Suppressor macrophage (primary cell): ENCODE measurements at regions not wholly inside any gene's neighbourhood (a gene's known extent, or its start where the extent isn't known, plus 50 kb on each side); places are given as distances from the start of the nearest gene placed in this dataset.
"Not testable (repeated sequence)": the region's sequence is repeated elsewhere in the genome, so short reads cannot be mapped to it uniquely, and the experiment has no call there.

Source experiments
- DNase-seq, 4 experiments: peaks; one replicate each; pipeline ENCODE4 v3.0.0-alpha.2; 2020 to 2022

GRCh38 chr15:20473465-20473864 is 68.1 kb downstream of the GOLGA6L6 start:
- not testable (repeated sequence) for DNase-seq

GRCh38 chr15:20472983-20473382 is 68.6 kb downstream of the GOLGA6L6 start:
- DNase-seq = not testable (repeated sequence)

DNA sequence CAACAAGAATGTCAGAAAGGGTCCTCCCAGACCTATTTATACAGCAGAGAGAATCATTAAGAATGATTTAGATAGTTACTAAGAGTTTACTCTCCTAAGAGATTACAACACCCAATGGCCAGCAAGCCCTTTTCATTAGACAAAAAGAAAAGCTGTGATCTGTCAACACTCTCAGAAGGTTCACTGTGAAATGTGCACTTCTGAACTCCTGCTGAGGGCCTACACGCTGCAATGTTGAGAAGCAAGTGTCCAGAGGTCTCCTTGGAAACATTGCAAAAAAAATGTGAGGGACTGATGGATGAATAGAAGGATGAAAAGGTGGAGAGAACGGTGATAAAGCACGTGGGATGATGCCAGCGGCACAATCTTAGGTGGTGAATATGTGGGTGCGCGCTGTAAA is 70.8 kb downstream of the GOLGA6L6 start:
- not testable (repeated sequence) for DNase-seq

- not testable (repeated sequence) for DNase-seq
Measured at GRCh38 chr15:20441138-20441537, 100.5 kb downstream of the GOLGA6L6 start.

- not testable (repeated sequence) for DNase-seq
Measured at GRCh38 chr15:20440390-20440789, 101.2 kb downstream of the GOLGA6L6 start.

- not testable (repeated sequence) for DNase-seq
Measured at GRCh38 chr15:20439111-20439510, 102.5 kb downstream of the GOLGA6L6 start.

GRCh38 chr15:20438255-20438654 is 103.3 kb downstream of the GOLGA6L6 start:
- DNase-seq = not testable (repeated sequence)

- DNase-seq = not testable (repeated sequence)
Measured at GRCh38 chr15:20433468-20433867, 108.1 kb downstream of the GOLGA6L6 start.

DNA sequence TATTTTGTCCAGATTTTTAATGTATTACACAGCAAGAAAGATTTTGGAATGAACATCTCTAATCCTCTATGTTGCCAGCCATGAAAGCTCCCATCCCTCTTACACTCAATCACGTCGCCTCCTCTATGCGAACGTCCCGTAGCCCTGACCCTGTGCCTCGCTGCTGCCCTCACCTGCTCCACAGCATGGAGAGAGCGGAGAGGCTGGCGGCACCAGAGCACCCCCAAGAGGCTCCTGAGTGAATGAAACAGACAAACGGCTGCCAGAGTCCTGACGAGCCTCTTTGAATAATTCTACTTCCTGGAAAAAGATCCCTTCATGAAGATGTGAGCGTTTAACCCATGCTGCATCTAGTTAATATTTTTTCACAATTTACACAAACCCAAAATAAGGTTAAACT is 111.1 kb downstream of the GOLGA6L6 start:
- not testable (repeated sequence) for DNase-seq

DNA sequence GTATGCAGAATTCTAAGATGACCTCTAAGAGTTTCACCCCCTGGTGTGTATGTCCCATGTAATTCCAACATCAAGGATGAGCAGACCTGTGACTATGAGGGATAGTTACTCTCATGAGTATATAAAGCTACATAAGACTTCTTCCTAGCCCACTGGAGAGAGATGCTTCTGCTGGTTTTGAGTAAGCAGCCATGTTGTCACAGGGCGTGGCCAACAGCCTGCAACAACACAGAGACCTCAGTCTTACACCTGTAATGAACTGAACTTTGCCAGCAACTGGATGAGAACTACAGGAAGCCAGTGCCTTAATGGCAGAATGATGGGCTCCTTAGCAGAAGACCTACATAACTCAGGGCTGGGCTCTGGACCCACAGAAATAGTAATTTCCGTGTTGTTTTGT is 120.9 kb downstream of the GOLGA6L6 start:
- not testable (repeated sequence) for DNase-seq

DNA sequence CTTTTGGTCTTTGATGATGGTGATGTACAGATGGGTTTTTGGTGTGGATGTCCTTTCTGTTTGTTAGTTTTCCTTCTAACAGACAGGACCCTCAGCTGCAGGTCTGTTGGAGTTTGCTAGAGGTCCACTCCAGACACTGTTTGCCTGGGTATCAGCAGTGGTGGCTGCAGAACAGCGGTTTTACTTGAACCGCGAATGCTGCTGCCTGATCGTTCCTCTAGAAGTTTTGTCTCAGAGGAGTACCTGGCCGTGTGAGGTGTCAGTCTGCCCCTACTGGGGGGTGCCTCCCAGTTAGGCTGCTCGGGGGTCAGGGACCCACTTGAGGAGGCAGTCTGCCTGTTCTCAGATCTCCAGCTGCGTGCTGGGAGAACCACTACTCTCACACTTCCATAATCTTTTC is 125.0 kb downstream of the GOLGA6L6 start:
- DNase-seq = not testable (repeated sequence)

DNA sequence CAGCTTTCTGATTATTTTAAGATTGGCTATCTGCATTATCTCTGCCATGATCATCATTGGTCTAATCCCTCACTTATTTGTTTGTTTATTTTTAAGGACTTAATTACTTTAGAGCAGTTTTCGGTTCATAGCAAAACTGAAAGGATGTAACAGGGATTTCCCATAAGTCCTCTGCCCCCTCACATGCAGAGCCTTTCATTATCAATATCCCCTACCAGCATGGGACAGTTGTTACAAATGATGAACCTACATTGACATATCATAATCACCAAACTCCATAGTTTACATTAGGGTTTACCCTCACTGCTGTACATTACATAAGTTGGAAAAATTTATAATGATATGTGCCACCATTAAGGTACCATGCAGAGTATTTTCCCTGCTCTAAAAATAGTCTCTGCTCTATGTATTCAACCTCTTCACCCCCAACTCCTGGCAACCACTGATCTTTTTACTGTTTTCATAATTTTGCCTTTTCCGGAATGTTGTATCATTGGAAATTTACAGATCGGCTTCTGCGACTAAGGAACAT is 131.9 kb downstream of the GOLGA6L6 start:
- not testable (repeated sequence) for DNase-seq

- DNase-seq = no peak
Measured at GRCh38 chr15:20409247-20409646, 132.4 kb downstream of the GOLGA6L6 start.

GRCh38 chr15:20407553-20407952 is 134.0 kb downstream of the GOLGA6L6 start:
- DNase-seq = no peak

- DNase-seq = not testable (repeated sequence)
Measured at GRCh38 chr15:20404571-20404970, 137.0 kb downstream of the GOLGA6L6 start.

- not testable (repeated sequence) for DNase-seq
Measured at GRCh38 chr15:20402586-20402985, 139.0 kb downstream of the GOLGA6L6 start.

DNA sequence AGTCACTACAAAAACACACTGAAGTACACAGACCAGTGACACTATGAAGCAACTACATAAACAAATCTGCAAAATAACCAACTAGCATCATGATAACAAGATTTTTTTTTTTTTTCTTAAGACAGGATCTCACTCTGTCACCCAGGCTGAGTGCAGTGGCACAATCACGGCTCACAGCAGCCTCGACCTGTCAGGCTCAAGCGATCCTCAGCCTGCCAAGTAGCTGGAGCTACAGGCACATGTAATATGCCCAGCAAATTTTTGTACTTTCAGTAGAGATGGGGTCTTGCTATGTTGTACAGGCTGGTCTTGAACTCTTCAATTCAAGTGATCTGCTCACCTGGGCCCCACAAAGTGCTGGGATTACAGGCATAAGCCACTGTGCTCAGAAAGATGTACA is 140.5 kb downstream of the GOLGA6L6 start:
- DNase-seq = not testable (repeated sequence)

DNA sequence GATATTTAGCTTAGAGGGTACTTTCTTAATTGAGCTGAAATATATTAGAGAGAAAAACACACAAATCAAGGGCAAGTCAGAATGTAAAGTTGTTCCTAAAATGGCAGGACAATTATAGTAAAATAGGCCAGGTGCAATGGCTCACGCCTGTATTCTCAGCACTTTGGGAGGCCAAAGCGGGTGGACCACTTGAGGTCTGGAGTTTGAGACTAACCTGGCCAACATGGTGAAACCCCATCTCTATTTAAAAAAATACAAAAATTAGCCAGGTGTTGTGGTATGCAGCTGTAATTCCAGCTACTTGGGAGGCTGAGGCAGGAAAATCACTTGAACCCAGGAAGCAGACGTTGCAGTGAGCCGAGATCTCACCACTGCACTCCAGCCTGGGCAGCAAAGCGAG is 142.9 kb downstream of the GOLGA6L6 start:
- DNase-seq = not testable (repeated sequence)

- DNase-seq = not testable (repeated sequence)
Measured at GRCh38 chr15:20388161-20388560, 153.4 kb downstream of the GOLGA6L6 start.

GRCh38 chr15:20386198-20386597 is 155.4 kb downstream of the GOLGA6L6 start:
- no peak for DNase-seq

GRCh38 chr15:20380199-20380598 is 161.4 kb downstream of the GOLGA6L6 start:
- not testable (repeated sequence) for DNase-seq

- no peak for DNase-seq
Measured at GRCh38 chr15:20376872-20377271, 164.7 kb downstream of the GOLGA6L6 start.

DNA sequence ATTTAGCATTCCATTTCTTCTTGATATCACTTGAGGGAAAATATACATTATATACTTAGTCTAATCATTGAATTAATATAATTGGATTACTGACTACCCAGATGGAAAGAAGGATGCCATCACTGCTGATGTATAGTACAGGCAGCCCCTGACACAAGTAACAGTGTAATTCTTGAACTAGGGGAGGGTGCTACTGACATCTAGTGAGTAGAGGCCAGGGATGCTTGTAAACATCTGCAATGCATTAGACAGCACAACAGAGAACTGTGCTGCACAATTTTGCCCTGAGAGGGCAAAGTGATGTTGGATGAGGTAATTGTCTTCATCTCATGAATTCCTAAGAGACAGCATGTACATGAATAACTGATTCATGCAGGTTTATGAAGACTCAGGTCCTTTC is 169.2 kb downstream of the GOLGA6L6 start:
- DNase-seq = not testable (repeated sequence)

- no peak for DNase-seq
Measured at GRCh38 chr15:20369500-20369899, 172.1 kb downstream of the GOLGA6L6 start.

DNA sequence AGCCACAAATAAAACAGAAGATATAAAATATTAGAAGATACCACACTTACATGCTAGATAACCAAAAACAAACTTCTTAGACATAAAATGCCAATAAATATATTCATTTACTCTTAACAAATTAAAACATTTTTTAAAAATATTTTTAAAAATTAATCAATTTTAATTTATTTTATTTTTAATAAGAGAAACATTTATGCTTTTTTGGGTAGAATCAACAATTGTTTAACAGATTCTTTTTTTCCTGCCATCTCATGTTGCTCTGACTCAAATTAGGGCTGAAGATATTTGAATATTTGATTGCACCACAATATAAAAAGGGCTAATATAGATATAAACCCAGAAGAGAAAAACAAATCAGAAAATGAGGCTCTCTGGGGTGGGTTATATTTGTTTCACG is 172.6 kb downstream of the GOLGA6L6 start:
- DNase-seq = no peak
